Naive thymus-derived CD8-positive, alpha-beta T cell (primary cell): ENCODE measurements at regions not wholly inside any gene's neighbourhood (a gene's known extent, or its start where the extent isn't known, plus 50 kb on each side); places are given as distances from the start of the nearest gene placed in this dataset.
"Not testable (repeated sequence)": the region's sequence is repeated elsewhere in the genome, so short reads cannot be mapped to it uniquely, and the experiment has no call there.

ENCODE experiments used
- ATAC-seq, 2 donors: fragments of 150-1000 bp; cut with Tn5 transposase in 1 of 2; sonication (Bioruptor Pico), chemical (Tn5 transposase) in 1 of 2; 1 replicate in 1 of 2; 2 replicates in 1 of 2; pipeline ENCODE4 v1.10.0; 2021; ENCODE audit warnings: mild to moderate bottlenecking in 2 of 2, moderate library complexity in 2 of 2
- POLR2A ChIA-PET: fragments of 350-600 bp; sonication (Branson Sonifier 250); formaldehyde crosslinking; loops from one replicate; lab custom pipeline; 2021; ENCODE audit warnings: antibody characterized with exemption; lab: Charles Lee
- DNase-seq, 10 donors: peaks; one replicate each; pipeline versions ENCODE4 v3.0.0 to v3.0.0-alpha.2; 2020 to 2022
- H3K27ac Mint-ChIP-seq, 10 donors: one replicate each; pipeline ENCODE4 v1.8.0; 2020 to 2022; ENCODE audit warnings: mild to moderate bottlenecking in 10 of 10, mixed read lengths in 10 of 10, moderate library complexity in 4 of 10, inconsistent platforms in 1 of 10
- H3K27me3 Mint-ChIP-seq, 5 donors: one replicate each; pipeline ENCODE4 v1.8.0; 2021 to 2022; ENCODE audit warnings: mixed read lengths in 5 of 5
- H3K36me3 Mint-ChIP-seq, 3 donors: one replicate each; pipeline ENCODE4 v1.8.0; 2020 to 2022; ENCODE audit warnings: mixed read lengths in 3 of 3, mild to moderate bottlenecking in 2 of 3, inconsistent platforms in 1 of 3
- H3K4me1 Mint-ChIP-seq, 4 donors: one replicate each; pipeline ENCODE4 v1.8.0; 2021 to 2022; ENCODE audit warnings: mixed read lengths in 4 of 4
- H3K4me3 Mint-ChIP-seq, 10 donors: one replicate each; pipeline ENCODE4 v1.8.0; 2020 to 2022; ENCODE audit warnings: mild to moderate bottlenecking in 10 of 10, mixed read lengths in 10 of 10, moderate library complexity in 6 of 10, inconsistent platforms in 1 of 10
- H3K9me3 Mint-ChIP-seq, 9 donors: one replicate each; pipeline ENCODE4 v1.8.0; 2020 to 2022; ENCODE audit warnings: mixed read lengths in 9 of 9, mild to moderate bottlenecking in 3 of 9, inconsistent platforms in 1 of 9, moderate library complexity in 1 of 9

DNA sequence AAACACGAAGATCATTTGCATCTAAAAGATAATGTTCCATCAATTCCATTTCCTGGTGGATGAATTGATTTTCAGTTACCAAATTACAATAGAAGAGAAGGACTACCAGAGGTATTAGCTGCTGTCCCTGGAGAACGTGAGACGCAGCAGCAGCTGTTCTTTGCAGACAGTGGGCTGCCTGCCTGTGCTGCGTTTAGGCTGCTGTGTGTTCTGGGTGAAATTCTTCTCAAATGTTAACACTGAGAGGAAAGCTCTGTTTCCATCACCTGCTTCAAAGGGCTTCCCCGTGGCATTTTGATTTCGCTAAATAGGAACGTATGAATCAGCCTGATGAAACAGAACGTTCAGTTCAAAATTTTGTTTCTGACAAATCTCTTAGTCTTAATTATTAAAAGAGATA lies 362.2 kb downstream of the C6orf118 start:
- Mint-ChIP-seq H3K9me3 (peaks cover 0 to 20% (median 2%) of the 10 kb centered on the region in 9 donors), H3K36me3 (no peaks in the 10 kb centered on the region), H3K27me3 (no peaks in the 10 kb centered on the region), H3K4me1 (no peaks in the 10 kb centered on the region), H3K27ac (no peak overlapping the region), H3K4me3 (no peak overlapping the region)
- no peak for DNase-seq
- POLR2A ChIA-PET, result no interaction called here
- no peak for ATAC-seq

DNA sequence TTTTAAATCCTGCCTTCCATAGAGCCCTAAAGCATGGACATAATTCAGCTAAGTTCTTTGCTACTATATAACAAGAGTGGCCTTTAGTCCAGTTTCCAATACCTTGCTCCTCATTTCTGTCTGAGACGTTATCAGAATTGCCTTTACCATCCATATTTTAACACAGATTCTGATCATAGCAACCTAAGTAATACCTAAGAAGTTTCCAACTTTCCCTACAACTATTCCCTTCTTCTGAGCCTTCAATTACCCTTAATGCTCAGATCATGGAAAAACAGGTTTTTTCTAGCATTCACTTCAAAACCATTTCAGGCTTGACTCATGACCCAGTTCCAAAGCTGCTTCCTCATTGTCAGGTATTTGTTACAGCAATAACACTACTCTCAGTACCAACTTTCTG lies 367.1 kb downstream of the C6orf118 start:
- H3K4me3 Mint-ChIP-seq, result no peak overlapping the region
- POLR2A ChIA-PET, result no interaction called here
- H3K4me1 Mint-ChIP-seq, result no peaks in the 10 kb centered on the region
- no peaks in the 10 kb centered on the region for H3K36me3 Mint-ChIP-seq
- no peak overlapping the region for H3K27ac Mint-ChIP-seq
- DNase-seq (no peak), ATAC-seq (no peak)
- H3K27me3 Mint-ChIP-seq, result no peaks in the 10 kb centered on the region
- peaks cover 0 to 13% (median 2%) of the 10 kb centered on the region in 9 donors for H3K9me3 Mint-ChIP-seq

DNA sequence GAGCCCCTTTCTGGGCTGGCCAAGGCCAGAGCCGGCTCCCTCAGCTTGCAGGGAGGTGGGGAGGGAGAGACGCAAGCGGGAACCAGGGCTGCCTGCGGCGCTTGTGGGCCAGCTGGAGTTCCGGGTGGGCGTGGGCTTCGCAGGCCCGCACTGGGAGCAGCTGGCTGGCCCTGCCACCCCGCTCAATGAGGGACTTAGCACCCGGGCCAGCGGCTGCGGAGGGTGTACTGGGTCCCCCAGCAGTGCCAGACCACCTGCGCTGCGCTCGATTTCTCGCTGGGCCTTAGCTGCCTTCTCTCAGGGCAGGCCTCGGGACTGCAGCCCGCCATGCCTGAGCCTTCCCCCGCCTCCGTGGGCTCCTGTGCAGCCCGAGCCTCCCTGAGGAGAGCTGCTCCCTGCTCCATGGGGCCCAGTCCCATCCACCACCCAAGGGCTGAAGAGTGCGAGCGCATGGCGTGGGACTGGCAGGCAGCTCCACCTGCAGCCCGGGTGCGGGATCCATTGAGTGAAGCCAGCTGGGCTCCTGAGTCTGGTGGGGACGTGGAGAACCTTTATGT lies 376.1 kb downstream of the C6orf118 start:
- H3K36me3 Mint-ChIP-seq, DNase-seq, H3K27ac Mint-ChIP-seq, H3K27me3 Mint-ChIP-seq, H3K4me1 Mint-ChIP-seq, ATAC-seq, H3K4me3 Mint-ChIP-seq, H3K9me3 Mint-ChIP-seq, POLR2A ChIA-PET: not testable (repeated sequence)

DNA sequence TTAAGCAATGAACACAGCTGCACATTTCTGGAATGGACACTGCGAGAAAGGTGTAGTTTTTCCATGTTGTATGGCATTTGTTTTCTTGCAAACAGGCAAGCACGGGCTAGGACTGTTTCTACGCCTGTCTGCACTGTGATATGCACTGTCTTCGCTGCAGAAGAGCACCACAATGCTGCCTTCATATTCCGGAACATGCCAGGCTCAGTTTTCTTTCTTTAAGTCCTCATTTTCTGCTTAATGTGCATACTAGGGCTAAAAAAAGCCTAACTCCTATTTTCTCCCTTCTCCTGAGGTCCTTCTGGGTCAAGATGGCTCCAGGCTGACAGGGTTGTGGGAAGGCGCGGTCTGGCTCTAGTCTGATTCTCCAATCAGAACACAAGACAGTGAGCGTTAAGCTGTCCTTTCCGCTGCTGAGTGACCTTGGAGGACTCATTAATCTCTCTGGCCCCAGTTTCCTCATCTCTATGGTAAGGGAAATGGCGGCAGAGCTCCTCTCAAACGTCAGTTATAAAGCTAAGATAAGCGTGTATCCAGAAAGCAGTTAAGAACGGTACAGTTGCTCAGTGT lies 379.9 kb downstream of the C6orf118 start:
- no peak for ATAC-seq
- POLR2A ChIA-PET, result no interaction called here
- Mint-ChIP-seq H3K4me1 (no peaks in the 10 kb centered on the region), H3K27me3 (peaks cover 0 to 4% (median 0%) of the 10 kb centered on the region in 5 donors), H3K27ac (no peak overlapping the region), H3K9me3 (no peaks in the 10 kb centered on the region), H3K36me3 (no peaks in the 10 kb centered on the region), H3K4me3 (no peak overlapping the region)
- DNase-seq, result no peak

DNA sequence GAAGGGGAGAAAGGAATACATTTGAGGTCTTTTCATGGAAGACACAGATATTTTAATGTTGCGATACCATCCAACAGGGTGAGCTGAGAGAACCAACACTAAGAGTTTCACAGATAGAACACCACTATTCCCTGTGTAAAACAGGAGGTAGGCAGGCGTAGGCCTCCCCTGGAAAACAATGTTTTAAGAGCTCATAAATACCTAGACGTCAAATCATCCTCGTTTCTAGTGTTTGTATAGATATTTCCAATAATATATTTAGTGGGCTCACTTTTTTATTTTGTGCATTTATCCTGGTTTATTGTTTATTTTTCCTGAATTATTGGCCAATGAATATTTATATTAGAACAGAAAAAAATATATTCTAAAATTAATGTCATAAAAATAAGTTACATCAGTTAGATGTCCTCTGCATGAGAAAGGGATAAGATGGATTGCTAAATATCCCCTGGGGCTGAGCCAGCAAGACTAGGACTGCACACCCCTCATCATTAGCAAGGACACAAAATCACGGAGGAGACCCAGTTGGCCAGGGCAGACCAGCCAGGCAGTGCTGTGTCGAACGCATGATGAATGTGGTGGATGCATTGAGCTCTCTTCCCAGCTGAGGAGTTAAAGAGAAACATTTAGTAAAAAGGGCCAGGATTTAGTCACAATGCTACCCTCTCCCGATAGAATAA lies 380.5 kb downstream of the C6orf118 start:
- POLR2A ChIA-PET, result no interaction called here
- DNase-seq (no peak), ATAC-seq (no peak)
- Mint-ChIP-seq H3K27ac (peak overlapping the region in 1 of 10 donors; percentile 63), H3K4me3 (no peak overlapping the region), H3K4me1 (no peaks in the 10 kb centered on the region), H3K27me3 (peaks cover 0 to 4% (median 0%) of the 10 kb centered on the region in 5 donors), H3K36me3 (no peaks in the 10 kb centered on the region), H3K9me3 (no peaks in the 10 kb centered on the region)

DNA sequence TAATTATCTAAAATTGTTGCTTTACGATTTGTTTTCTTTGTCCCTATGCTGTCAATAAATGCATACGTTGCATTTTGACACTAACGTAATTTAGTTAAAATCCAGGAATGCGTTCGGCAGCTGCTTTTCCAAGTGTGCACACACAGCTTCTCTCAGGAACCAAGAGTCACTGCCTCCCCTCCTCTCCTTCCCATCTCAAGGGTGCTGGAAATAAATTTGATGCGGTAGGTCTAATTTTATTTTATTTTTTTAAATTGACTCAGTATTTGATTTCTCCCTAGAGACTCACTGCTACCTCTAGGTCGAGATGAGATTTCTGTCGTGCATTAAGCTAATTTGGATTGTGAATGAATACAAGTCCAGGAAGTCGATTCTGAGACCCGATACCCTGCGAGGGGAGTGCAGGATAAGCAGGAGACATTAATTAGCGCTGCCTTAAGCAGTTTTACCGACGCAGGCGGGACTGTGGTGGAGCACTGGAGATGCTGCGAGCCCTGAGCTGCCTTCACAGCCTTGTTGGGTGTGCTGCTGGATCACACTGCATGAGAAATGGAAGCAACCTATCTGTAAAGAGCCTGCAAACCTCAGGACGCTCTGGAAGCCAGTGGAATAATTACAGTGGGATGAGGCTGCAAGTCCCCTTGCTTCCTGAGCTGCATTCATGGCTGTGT lies 381.2 kb downstream of the C6orf118 start:
- POLR2A ChIA-PET, result interaction anchor here (0.5 kb wide), 1 partner anchor 10 kb away, joined by 3 read pairs; no protein-coding TSS in a partner anchor
- H3K27me3 Mint-ChIP-seq, result peaks cover 0 to 4% (median 0%) of the 10 kb centered on the region in 5 donors
- no peaks in the 10 kb centered on the region for H3K4me1 Mint-ChIP-seq
- H3K27ac Mint-ChIP-seq, result peak overlapping the region in 1 of 10 donors; percentile 63
- no peak overlapping the region for H3K4me3 Mint-ChIP-seq
- no peaks in the 10 kb centered on the region for H3K9me3 Mint-ChIP-seq
- ATAC-seq (no peak), DNase-seq (no peak)
- no peaks in the 10 kb centered on the region for H3K36me3 Mint-ChIP-seq

DNA sequence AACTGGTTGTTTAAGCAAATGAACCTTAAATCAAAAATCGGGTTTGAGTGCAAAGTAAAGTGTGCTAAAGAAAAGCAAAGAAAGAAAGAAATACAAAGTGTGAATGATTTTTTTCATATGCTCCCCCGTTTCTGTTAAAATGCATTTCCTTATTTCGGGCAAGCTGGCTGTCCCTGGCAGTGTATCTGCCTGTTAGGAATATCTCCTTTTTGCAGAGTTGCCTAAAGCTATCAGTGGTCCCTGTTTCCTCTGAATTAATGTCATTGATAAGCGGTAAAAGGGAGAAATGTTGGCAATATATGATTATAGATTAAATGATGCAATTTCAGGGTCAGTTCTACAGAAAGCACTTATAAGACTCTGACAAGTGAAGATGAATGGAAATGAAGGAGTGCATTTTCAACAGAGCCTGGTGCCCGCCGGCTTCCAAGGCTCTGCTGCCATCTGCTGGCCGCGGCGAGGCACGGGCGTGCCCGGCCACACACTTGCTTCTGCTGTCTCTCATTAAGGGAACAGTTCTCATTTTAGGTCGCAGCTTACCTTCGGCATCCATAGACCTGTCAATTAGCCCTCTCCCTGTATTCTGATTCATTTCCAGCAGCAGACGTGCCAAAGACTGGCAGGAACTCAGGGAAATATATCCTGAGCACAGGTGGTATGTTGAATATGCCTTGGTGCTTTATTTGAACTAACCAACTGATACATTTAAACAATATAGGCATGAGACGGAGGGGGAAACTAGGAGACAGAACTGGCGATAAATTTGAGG lies 381.9 kb downstream of the C6orf118 start:
- Mint-ChIP-seq H3K4me3 (no peak overlapping the region), H3K36me3 (no peaks in the 10 kb centered on the region), H3K4me1 (no peaks in the 10 kb centered on the region), H3K27me3 (peaks cover 0 to 4% (median 0%) of the 10 kb centered on the region in 5 donors), H3K27ac (no peak overlapping the region), H3K9me3 (no peaks in the 10 kb centered on the region)
- DNase-seq (peak in 8 of 10 donors; percentile 17 to 54 (median 38)), ATAC-seq (peak; percentile 42 to 56)
- POLR2A ChIA-PET, result interaction anchor here (0.5 kb wide), 1 partner anchor 11 kb away, joined by 3 read pairs; no protein-coding TSS in a partner anchor

DNA sequence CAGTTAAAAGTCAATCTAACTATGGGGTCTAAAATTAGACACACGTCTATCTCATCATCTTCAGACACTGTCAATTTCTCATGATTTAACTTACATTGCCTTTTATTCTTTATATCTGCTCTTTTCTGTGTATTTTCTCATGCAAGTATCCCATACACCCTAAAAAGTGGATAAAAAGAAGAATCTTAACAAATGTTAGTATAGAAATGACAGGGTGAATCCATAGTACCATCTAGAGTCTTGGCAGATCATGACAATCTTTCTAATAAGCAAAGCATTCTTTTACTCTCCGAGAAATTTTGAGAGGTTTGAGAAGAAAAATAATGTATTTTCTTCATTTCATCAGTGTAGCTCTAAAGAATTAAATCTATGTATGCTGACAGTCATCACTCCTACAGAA lies 382.7 kb downstream of the C6orf118 start:
- no peaks in the 10 kb centered on the region for H3K4me1 Mint-ChIP-seq
- no peak for DNase-seq
- POLR2A ChIA-PET, result no interaction called here
- H3K9me3 Mint-ChIP-seq, result no peaks in the 10 kb centered on the region
- ATAC-seq, result no peak
- H3K27me3 Mint-ChIP-seq, result peaks cover 0 to 4% (median 0%) of the 10 kb centered on the region in 5 donors
- no peaks in the 10 kb centered on the region for H3K36me3 Mint-ChIP-seq
- H3K27ac Mint-ChIP-seq, result no peak overlapping the region
- H3K4me3 Mint-ChIP-seq, result no peak overlapping the region

DNA sequence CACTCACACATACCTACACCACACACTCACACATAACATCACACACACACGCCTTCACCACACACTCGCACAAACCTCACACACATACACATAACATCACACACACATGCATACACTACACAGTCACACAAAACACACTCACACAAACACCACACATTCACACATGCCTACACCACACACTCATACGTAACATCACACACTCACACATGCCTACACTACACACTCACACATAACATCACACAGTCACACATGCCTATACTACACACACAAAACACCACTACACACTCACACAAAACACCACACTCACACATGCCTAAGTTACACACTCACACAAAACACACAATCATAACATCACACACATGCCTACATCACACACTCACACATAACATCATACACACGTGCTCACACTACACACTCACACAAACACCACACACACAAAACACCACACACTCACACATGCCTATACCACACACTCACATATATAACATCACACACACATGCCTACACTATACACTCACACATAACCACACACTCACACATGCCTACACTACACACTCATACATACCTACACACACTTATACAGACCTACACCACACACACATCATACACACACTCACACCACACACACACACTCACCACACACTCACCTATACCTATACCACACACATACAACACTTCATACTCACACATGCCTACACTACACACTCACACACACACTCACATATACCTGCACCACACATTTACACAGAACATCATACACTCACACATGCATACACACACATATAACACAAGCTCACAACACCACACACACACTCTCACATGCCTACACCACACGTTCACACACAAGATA lies 383.5 kb downstream of the C6orf118 start:
- H3K27me3 Mint-ChIP-seq, result peaks cover 0 to 4% (median 0%) of the 10 kb centered on the region in 5 donors
- POLR2A ChIA-PET, result no interaction called here

DNA sequence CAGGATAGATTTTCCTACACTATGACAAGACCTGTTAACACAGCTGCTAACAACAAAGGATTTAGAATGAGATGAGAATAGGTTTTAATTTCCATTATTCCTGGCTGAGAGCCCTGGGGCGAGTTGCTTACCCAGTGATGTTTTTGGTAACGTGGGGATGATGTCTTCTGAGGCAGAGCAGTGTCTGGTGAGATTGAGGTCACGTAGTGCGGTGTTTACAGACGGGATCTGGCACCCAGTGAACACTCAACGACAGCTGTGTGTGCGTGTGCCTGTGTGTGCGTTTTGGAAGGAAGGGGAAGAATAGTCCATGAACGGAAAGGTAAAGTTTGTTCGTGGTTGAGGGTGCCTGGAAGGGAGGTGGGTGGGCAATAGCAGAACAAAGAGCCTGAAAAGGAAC lies 384.7 kb downstream of the C6orf118 start:
- Mint-ChIP-seq H3K9me3 (no peaks in the 10 kb centered on the region), H3K4me3 (no peak overlapping the region), H3K36me3 (no peaks in the 10 kb centered on the region), H3K4me1 (no peaks in the 10 kb centered on the region), H3K27me3 (peaks cover 0 to 4% (median 0%) of the 10 kb centered on the region in 5 donors), H3K27ac (no peak overlapping the region)
- POLR2A ChIA-PET, result no interaction called here
- ATAC-seq, result no peak
- no peak for DNase-seq

More for the DNA sequence above, 383.5 kb downstream of the C6orf118 start:
- no peak overlapping the region for H3K27ac Mint-ChIP-seq
- no peaks in the 10 kb centered on the region for H3K36me3 Mint-ChIP-seq
- no peaks in the 10 kb centered on the region for H3K4me1 Mint-ChIP-seq
- no peaks in the 10 kb centered on the region for H3K9me3 Mint-ChIP-seq
- H3K4me3 Mint-ChIP-seq, result no peak overlapping the region
- DNase-seq (no peak), ATAC-seq (no peak)

DNA sequence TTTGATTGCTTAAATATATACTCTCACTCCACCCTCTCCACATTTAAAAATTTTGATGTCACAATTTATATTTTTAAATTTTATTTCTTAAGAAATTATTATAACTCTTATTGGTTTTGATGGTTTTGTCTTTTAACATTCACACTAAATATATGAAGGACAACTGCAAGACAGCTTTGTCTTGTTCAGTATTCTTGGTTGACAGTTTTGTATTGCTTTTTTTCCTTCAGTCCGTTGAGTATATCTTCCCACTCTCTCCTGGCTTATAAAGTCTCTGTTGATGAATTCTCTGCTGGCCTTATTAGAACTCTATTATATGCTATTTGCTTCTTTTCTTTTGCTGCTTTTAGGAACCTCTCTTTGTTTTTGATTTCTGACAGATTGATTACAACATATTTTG lies 392.2 kb downstream of the C6orf118 start:
- Mint-ChIP-seq H3K4me1 (no peaks in the 10 kb centered on the region), H3K4me3 (no peak overlapping the region), H3K27me3 (peaks cover 0 to 5% (median 0%) of the 10 kb centered on the region in 5 donors), H3K9me3 (peaks cover 0 to 19% (median 9%) of the 10 kb centered on the region in 9 donors), H3K36me3 (peaks cover 0 to 5% (median 0%) of the 10 kb centered on the region in 3 donors), H3K27ac (no peak overlapping the region)
- DNase-seq (no peak), ATAC-seq (no peak)
- POLR2A ChIA-PET, result no interaction called here

DNA sequence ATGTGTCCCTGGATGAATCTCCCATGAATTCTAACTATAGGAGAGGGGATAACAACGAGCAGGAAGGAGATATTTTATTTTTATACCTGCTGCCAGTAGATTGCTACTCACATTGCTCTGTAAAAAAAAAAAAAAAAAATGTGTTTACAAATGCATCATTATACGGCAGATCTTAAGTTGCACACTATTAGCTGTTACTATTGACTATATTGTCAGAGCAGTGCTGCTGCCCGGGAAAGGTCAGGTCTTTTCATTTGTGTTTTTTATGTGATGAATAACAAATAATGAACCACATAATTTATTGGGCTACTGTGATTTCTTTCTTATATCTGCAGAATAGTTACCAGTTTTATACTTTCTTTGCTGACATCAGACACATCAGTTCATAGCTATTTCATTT lies 393.3 kb downstream of the C6orf118 start:
- H3K4me1 Mint-ChIP-seq, result no peaks in the 10 kb centered on the region
- H3K36me3 Mint-ChIP-seq, result peaks cover 0 to 5% (median 0%) of the 10 kb centered on the region in 3 donors
- no peak for DNase-seq
- no peak overlapping the region for H3K27ac Mint-ChIP-seq
- H3K4me3 Mint-ChIP-seq, result no peak overlapping the region
- peaks cover 0 to 19% (median 9%) of the 10 kb centered on the region in 9 donors for H3K9me3 Mint-ChIP-seq
- POLR2A ChIA-PET, result no interaction called here
- no peak for ATAC-seq
- peaks cover 0 to 5% (median 0%) of the 10 kb centered on the region in 5 donors for H3K27me3 Mint-ChIP-seq
